B cell (primary cell): ENCODE measurements at regions not wholly inside any gene's neighbourhood (a gene's known extent, or its start where the extent isn't known, plus 50 kb on each side); places are given as distances from the start of the nearest gene placed in this dataset.

ENCODE experiments used
- EZH2 ChIP-seq: IDR thresholded peaks from 2 replicates; pipeline ENCODE4 v1.6.1; 2012; ENCODE audit warnings: borderline replicate concordance, low read depth, mild to moderate bottlenecking, moderate library complexity, low read length; ENCODE audit not compliant: insufficient read depth, poor library complexity, severe bottlenecking
- TF ChIP-seq, protein P1 (sequence below): fragments of 200-600 bp; IDR thresholded peaks from one replicate; pipeline ENCODE4 v1.8.0; 2022; ENCODE audit warnings: antibody characterized with exemption, mild to moderate bottlenecking

DNA sequence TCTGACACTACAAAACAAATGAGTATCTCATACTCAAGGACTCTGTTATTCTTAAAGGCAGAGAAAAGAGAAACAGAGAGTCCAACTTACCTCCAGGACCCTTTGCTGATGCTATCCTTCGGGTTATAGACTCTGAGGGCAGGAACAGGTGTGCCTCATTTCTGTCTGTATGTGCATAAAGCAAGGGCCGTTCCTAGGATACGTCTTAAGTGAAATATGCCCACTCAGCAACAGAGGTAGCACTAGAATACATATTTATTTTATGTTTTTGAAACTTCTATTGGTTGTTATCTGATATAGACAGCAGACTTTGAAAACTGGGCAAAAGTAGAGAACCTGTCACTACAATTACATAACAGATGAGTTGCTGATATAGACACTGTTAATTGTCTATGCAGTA is 89.3 kb upstream of the CPNE4 start:
- TF ChIP-seq, protein P1, sequence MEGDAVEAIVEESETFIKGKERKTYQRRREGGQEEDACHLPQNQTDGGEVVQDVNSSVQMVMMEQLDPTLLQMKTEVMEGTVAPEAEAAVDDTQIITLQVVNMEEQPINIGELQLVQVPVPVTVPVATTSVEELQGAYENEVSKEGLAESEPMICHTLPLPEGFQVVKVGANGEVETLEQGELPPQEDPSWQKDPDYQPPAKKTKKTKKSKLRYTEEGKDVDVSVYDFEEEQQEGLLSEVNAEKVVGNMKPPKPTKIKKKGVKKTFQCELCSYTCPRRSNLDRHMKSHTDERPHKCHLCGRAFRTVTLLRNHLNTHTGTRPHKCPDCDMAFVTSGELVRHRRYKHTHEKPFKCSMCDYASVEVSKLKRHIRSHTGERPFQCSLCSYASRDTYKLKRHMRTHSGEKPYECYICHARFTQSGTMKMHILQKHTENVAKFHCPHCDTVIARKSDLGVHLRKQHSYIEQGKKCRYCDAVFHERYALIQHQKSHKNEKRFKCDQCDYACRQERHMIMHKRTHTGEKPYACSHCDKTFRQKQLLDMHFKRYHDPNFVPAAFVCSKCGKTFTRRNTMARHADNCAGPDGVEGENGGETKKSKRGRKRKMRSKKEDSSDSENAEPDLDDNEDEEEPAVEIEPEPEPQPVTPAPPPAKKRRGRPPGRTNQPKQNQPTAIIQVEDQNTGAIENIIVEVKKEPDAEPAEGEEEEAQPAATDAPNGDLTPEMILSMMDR = no peak
- TF ChIP-seq EZH2 = no peak
